ENCODE measurements at regions not wholly inside any gene's neighbourhood (a gene's known extent, or its start where the extent isn't known, plus 50 kb on each side); places are given as distances from the start of the nearest gene placed in this dataset.

DNA sequence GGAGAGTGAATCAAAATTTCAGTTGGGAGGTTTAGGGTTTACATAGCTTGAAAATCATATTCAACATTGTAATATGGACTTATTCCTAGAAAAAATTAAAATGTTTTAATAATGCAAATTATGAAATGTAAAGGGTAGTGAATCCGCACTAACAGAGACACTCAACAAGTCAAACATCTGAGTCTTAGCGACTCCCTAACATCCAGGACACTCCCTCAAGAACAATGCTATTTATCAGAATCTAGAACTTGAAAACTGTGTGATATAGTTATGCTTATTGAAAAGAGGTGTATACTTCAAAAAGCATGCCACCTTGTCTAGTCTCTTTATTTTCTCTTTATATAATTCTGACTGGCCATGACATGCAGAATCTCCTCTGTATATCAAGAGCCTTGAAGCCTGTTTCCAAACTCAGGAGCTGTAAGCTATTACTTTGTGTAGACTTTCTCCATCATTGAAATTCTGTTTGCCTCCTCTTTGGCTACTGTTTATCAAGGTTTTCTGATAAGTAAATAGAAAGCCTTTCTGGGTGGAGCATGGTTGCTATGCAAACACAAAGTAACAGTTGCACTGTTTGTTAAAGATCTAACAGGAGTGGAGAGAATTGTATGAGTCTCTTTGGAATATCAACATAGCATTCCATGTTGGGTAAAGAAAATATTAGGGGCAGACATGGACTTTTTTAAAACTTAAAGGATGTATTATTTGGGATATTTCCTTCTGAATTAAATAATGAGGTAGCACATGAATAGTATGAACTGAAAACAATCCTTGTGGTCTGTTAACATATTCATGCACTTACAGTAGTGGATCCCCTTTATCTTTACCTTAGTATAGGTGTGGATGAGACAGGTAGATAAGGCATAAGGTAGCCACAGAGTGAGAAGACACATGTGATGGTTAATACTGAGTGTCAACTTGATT is 56.4 kb upstream of the MBNL2 start:
- 97% methylated on average over 2 of the region's 2 CpGs for WGBS
- intact Hi-C loops (cut with DNase I) = no loop called here
- H3K9me3 ChIP-seq (ENCODE audit: control insufficient read depth, low read length) = no peaks in the 10 kb centered on the region
- H3K4me3 ChIP-seq (ENCODE audit: low read length) = no peak overlapping the region
- no peaks in the 10 kb centered on the region for H3K4me1 ChIP-seq (ENCODE audit: control insufficient read depth, insufficient read depth, low read length)
- no peak overlapping the region for H3K27ac ChIP-seq (ENCODE audit: low read length)
- no peak for DNase-seq
- H3K27me3 ChIP-seq (ENCODE audit: control insufficient read depth, insufficient read depth) = no peaks in the 10 kb centered on the region
- ATAC-seq = peak in 1 of 2 donors; percentile 36

- WGBS = 94% methylated on average over 2 of the region's 2 CpGs
- Histone ChIP-seq H3K4me3 (ENCODE audit: low read length) (no peak overlapping the region), H3K4me1 (ENCODE audit: control insufficient read depth, insufficient read depth, low read length) (no peaks in the 10 kb centered on the region), H3K27ac (ENCODE audit: low read length) (no peak overlapping the region), H3K27me3 (ENCODE audit: control insufficient read depth, insufficient read depth) (no peaks in the 10 kb centered on the region), H3K9me3 (ENCODE audit: control insufficient read depth, low read length) (no peaks in the 10 kb centered on the region)
- DNase-seq = no peak
- intact Hi-C loops (cut with DNase I) = no loop called here
- ATAC-seq = no peak
These were observed 51.0 kb upstream of the MBNL2 start for GRCh38 chr13:97171136-97171535.
